AG09309 (cell line): ENCODE measurements at regions not wholly inside any gene's neighbourhood (a gene's known extent, or its start where the extent isn't known, plus 50 kb on each side); places are given as distances from the start of the nearest gene placed in this dataset.

Experiments used
- DNase-seq: peaks from one replicate; pipeline ENCODE4 v3.0.0-alpha.2; 2010; ENCODE audit warnings: low read depth
- H3K4me3 ChIP-seq: 2 replicates; pipeline ENCODE4 v1.5.1; 2011; ENCODE audit warnings: mild to moderate bottlenecking, low read depth, low read length, moderate library complexity; ENCODE audit not compliant: control insufficient read depth
- TF ChIP-seq, protein P1 (sequence below): IDR thresholded peaks from 2 replicates; pipeline ENCODE4 v1.5.1; 2011; ENCODE audit warnings: mild to moderate bottlenecking, low read depth, low read length, inconsistent platforms; ENCODE audit not compliant: insufficient read depth, control insufficient read depth; ENCODE audit errors: missing control alignments

DNA sequence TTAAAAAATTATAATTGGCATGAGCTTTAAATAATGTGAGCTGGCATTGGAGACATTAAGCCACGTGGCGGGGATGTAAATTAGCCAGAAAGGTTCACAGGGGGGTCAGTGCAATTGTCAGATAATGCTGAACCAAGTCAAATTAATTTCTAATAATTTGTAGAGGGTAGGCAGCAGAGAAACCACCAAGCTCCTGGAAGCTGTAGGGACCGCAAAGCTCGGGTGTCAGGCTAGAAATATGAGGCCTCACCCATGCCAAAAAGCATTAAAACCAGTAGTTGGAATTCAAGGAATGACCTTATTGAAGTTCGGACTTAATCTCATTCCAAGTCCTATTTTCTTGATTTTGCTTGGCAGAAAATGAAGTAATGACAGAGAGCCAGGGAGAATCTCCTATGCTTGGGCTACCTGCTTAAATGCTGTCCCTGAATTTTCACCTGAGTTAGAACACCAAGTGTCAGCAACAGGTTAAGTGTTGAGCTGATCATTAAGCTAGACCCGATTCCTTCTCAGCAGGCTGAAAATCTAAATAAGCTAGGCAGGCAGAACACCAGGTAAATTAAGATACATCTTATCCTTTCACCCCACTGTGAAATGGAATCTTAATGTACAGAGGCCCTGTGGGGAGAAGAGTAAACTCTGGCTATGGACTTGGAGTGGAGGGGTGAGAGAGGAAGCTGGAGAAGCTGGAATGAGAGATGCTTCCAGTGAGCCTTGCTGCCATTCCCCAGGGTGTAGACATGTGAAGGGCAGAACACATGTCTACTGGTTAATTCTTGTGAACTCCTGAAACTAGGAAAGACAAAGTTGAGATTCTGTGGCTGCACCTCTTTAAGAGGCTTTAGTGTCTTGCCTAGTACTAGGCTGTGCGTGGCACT is 520.0 kb downstream of the SLC4A3 start:
- TF ChIP-seq, protein P1, sequence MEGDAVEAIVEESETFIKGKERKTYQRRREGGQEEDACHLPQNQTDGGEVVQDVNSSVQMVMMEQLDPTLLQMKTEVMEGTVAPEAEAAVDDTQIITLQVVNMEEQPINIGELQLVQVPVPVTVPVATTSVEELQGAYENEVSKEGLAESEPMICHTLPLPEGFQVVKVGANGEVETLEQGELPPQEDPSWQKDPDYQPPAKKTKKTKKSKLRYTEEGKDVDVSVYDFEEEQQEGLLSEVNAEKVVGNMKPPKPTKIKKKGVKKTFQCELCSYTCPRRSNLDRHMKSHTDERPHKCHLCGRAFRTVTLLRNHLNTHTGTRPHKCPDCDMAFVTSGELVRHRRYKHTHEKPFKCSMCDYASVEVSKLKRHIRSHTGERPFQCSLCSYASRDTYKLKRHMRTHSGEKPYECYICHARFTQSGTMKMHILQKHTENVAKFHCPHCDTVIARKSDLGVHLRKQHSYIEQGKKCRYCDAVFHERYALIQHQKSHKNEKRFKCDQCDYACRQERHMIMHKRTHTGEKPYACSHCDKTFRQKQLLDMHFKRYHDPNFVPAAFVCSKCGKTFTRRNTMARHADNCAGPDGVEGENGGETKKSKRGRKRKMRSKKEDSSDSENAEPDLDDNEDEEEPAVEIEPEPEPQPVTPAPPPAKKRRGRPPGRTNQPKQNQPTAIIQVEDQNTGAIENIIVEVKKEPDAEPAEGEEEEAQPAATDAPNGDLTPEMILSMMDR, result no peak
- H3K4me3 ChIP-seq, result no peak overlapping the region
- peak; percentile 48 for DNase-seq

DNA sequence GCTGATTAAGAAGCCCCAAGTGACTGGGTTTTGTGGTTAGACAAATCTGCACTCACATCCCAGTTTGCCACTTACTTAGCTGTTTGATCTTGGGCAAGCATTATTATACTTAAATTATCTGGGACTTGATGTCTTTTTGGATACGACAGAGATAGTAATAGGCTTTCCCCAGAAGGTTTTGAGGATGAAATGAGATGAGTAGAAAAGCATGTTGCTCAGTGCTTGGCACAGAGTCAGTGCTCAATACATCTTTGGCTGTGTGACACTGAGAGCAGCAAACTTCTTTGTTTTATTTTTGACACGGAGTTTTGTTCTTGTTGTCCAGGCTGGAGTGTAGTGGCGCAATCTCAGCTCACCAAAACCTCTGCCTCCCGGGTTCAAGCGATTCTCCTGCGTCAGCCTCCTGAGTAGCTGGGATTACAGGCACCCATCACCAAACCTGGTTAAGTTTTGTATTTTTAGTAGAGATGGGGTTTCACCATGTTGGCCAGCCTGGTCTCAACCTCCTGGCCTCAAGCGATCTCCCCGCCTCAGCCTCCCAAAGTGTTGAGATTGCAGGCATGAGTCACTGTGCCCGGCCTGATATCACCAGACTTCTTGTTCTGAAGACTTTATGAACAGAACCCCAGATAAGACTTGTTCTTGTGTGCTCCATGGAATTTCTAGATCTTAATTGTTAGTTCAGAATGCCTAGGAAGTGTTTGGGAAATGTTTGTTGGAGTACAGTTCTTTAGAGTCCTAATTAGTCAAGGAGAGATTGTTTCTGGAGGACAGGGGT is 521.2 kb downstream of the SLC4A3 start:
- H3K4me3 ChIP-seq, result no peak overlapping the region
- DNase-seq, result no peak
- TF ChIP-seq, protein P1, result no peak

DNA sequence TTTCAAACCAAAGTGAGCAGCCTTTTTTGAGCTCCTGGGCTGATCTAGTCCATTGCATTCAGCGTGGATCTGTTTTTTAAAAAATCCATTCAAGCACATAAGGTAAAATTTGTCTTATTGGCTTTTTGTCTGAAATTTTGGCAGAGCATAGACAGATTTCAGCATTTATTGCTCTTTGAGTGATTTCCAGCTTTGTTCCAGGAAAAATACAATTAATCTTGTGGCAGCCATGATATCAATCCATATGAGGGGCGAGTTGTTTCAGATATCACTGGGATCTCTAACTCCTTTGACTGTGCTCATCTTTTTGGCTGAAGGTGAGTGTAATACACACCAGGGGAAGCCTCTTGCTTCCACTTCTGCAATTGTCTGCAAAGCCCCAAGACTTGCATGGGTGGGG is 523.9 kb downstream of the SLC4A3 start:
- TF ChIP-seq, protein P1, result no peak
- H3K4me3 ChIP-seq, result no peak overlapping the region
- DNase-seq, result no peak

DNA sequence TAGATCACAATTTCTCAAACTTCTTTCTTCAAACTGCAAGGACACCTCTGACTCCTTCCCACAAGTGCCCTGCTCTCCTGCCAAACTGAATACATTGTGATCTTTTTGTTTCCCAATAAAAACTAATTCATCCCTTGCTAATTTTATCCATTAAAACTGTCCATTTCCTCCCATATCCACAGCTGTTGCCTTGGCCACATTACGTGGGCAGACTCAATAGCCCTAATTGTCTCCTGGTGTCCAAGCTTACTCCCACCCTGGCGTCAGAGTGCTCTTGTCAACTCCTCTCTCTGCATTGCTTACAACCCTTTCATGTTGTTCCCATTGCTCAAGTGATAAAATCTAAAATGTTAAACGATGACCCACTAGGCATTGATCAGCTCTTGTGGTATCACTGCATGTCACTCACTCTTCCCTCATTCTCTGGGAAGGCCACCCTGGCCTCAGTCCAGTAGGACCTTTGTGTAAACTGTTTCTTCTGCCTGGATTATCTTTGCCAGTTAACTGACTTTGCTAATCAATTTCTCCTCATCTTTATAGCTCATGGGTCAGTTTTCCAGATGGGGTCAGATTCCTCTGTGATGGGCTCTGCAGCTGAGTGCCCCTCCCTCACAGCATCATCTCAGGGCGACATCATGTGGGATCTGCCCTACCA is 525.0 kb downstream of the SLC4A3 start:
- no peak overlapping the region for H3K4me3 ChIP-seq
- TF ChIP-seq, protein P1, result no peak
- DNase-seq, result no peak

DNA sequence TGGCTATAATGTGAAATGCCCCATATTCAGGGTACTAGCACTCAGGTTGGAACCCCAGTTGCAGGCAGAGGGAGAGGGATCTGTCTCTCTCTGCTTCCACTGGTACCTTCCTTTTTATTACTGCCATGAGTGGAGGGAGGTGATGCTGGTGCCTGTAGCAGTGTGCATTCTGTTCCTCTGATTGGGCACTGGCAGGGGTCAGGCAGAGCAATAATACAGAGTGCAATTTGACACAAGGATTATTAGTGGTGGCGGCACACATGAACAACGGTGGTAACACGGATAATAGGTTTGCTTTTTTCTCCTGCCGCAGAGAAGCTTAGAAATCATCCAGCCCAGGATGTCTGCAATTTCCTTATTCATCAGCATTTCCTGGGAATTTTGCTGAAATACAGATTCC is 525.7 kb downstream of the SLC4A3 start:
- H3K4me3 ChIP-seq, result no peak overlapping the region
- DNase-seq, result no peak
- TF ChIP-seq, protein P1, result no peak

DNA sequence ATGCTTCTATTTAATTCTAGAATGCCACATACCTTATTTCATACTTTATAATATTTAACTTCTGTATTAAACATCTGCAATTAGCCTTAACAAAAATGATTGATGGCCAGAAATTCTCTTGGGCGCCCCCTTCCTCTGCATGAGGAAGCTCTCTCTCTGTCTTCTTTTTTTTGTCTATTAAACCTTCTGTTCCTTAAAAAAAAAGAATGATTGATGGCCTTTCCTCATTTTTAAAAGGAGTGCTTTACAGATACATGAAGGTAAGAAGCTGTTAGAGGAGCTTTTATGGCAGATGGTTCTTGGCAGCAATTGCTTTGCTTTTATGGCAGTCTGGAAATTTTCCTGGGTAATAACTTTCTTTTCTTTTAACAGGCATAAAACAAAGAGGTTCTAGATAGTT is 526.9 kb downstream of the SLC4A3 start:
- no peak overlapping the region for H3K4me3 ChIP-seq
- no peak for DNase-seq
- TF ChIP-seq, protein P1, result no peak
